Sciatic nerve (tissue), 2 donors: ENCODE measurements at regions not wholly inside any gene's neighbourhood (a gene's known extent, or its start where the extent isn't known, plus 50 kb on each side); places are given as distances from the start of the nearest gene placed in this dataset.

Source experiments
- ATAC-seq: fragments of 200-7000 bp; cut with Tn5 transposase; one replicate; pipeline ENCODE4 v1.9.1; 2020; ENCODE audit warnings: mild to moderate bottlenecking, moderate library complexity
- DNase-seq: peaks from one replicate; pipeline ENCODE4 v3.0.0-alpha.2; 2020; ENCODE audit warnings: low spot score
- intact Hi-C: fragments of 100-400 bp; cut with DNase I; formaldehyde crosslinking; loops from one replicate; pipeline ENCODE4 v1.14.2; 2022
- donor health status: DM: no; HTN: no; CAD: no.
- donor health status: DM: no; HTN: no; CAD: no.

DNA sequence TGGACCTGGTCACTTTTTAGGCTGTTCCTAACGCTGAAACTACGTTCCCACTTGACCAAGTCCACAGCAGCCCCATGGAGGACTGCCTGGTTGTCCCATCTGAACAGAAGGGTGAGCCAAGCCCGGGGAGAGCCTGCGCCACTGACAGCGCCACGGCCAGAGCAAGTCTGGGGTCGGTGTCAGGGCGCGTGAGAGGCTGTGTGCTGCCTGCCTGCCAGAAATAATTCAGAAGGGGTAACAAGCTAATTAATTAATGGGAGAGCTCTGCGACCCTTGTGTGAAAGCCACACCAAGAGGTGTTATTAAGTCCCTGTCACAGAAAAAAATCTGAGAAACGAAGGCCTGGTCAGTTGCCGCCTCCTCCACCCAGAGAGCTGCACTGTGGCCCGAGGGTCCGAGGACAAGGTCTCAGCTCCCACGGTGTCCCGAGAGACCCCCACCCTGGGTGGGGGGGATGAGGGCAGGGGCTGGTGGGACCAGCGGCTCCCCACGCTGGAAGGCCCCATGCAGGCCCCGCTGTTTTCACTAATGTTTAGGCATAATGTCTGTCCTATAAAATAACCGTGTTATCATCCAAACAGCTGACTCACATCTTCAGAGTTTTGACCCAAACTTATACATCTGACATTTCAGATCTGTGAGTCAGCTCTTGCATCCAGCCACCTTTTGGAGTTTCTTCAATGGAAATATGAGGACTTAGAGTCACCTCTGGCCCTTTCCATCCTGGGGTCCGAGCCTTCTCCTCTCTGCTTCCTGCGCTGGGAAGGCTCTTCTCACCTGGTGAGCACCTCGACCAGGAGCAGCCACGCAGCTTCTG is 58.5 kb downstream of the DLL1 start:
- DNase-seq (peak; percentile 38), ATAC-seq (no peak)
- intact Hi-C loops = no loop called here

DNA sequence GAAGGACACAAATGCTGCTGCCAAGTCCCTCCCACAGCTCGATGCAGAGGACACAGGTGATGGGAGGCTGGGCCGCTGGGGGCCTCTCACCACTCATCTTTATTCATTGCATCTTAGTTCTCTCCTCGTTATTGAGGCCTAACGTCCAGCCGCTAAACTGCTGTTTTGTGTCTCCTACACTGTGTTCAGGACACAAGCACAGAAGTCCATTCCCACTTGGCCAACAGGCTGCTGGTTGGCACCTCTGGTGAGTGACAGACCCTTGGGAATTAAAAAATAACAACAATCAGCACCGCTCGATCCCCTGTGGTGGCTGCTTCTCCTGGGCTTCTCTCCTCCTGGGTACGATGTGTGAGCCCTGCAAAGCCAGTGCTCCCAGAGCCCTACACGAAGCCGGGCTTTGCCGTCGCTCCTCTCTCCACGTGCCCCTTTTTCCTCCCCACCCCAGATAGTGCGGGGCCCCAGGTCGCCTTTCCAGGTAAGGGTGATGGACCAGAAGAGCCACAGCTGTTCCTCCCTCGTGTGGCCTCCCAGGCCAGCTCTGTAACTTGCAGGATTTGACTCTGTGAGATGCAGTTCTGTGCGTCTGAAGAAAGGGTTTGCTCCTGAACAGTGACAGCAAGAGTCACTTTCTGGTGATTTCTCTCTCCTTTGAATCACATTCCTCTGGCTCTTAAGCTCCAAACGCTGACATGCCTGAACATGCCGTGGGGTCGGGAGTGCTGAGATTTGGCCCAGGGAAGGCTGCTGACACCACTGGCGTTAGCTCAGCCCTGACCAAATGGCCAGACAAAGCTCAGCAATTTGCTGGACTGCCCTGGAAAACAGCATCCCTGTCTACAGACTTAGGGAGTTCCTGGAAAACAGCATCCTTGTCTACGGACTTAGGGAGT is 59.3 kb downstream of the DLL1 start:
- no peak for DNase-seq
- intact Hi-C loops = no loop called here
- no peak for ATAC-seq

- ATAC-seq (no peak), DNase-seq (no peak)
- intact Hi-C loops = no loop called here
Measured at GRCh38 chr6:170230520-170231292, 60.2 kb downstream of the DLL1 start.

DNA sequence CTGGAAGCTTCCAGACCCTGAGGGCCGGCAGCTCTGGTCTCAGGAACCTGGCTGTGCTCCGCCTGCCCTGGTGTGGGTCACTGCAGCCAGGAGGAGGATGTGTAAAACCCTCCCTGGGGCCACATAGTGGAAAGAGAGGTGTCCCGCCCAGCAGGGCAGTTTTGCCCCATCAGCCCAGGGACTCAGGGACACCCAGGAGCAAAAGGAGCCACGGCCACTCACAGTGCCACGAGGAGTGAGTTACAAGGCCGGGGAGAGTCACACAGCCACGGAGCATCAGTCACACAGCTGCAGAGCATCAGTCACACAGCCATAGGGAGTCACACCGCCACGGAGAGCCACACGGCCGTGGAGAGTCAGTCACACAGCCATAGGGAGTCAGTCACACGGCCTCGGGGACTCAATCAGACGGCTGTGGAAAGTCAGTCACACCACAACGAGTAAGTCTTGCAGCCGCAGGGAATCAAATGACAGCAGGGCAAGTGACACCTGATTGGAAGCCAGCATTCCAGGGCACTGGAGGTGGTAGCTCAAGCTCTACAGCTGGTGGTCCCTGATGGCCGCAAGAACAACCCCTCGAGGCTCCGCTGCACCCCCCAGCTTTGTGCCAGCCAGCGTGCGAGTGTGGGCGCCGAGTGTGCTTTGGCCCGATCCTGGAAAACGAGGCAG is 60.9 kb downstream of the DLL1 start:
- intact Hi-C loops = no loop called here
- DNase-seq = no peak
- ATAC-seq = no peak

DNA sequence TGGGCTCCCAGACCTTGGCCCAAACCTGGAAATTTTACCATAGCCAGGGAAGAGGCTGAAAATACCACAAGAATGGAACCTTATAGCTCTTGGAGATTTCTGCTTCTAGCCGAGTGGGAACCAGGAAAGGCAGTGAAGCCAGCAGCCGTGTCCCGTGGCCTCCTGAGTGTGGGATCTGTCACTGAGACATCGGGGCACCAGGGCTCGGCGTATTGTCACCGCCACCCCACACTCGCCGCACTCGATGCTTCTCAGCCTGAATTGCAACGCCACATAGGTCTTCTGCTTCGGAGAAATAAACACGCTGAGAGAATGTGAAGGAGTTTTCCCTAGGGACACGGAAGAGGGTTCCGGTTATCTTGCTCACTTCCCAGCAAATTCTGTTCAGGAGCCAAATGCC is 61.5 kb downstream of the DLL1 start:
- intact Hi-C loops = no loop called here
- ATAC-seq = no peak
- no peak for DNase-seq

DNA sequence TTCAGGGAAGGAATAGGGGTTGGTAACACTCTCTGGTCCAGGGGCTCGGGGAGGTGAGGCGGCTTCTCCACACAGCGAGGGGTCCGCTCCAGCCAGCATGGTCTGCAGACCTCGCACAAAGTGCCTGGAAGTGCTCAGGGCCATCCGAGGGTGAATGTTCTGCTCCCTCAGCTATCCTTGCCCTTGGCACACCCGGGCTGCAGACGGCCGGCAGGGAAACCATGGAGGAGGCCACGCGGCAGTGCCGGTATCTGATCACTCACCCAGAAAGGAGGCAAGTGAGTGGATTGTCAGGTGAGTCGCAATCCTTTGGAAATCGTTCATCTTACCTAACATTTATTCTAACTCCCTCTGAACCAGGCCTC is 62.0 kb downstream of the DLL1 start:
- intact Hi-C loops = no loop called here
- DNase-seq = peak; percentile 47
- no peak for ATAC-seq

DNA sequence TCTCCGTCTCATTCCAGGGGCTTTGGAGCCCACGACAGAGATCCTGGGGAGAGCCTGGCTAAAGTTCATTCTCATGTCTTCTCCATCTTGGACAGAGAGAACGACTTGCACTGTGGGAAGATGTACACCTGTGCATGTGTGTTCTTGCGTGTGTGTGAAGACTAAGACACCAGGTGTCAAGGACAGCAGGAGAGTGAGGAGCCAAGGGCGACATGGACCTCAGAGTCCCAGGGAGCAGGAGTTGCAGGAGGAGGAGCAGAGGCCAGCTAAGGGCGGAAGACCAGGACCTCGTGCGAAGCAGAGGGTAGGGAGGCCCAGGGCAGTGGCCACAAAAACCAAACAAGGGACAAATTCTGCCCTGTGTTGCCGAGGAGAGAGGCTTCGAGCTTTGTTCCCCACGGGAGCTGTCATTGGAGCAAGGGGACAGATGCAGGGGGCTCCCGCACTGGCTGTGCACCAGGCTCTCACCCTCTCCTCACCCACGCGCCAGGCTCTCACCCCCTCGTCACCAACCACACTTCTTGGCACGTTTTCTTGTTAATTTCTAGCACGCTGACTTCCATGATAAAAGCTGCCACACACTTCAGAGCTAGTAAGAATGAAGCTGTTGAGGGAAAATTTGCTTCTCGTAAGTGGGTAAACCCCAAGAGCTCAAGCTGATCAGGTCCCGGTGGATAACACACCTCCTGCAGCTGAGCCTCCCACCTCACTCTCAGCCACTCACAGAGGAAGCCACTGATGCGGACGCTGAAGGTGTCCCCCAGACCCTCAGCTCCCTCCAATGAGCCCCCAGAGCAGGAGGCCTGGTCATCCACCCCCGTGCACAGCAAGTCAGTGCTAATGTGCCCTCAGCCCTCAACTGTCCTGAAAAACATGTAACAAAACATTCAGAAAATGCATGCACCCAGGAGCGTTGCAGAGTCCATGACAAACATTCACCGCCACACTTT is 62.6 kb downstream of the DLL1 start:
- intact Hi-C loops = no loop called here
- no peak for ATAC-seq
- peak; percentile 32 for DNase-seq

GRCh38 chr6:170227521-170227983 is 63.3 kb downstream of the DLL1 start:
- DNase-seq = peak; percentile 50
- no peak for ATAC-seq
- intact Hi-C loops = no loop called here

DNA sequence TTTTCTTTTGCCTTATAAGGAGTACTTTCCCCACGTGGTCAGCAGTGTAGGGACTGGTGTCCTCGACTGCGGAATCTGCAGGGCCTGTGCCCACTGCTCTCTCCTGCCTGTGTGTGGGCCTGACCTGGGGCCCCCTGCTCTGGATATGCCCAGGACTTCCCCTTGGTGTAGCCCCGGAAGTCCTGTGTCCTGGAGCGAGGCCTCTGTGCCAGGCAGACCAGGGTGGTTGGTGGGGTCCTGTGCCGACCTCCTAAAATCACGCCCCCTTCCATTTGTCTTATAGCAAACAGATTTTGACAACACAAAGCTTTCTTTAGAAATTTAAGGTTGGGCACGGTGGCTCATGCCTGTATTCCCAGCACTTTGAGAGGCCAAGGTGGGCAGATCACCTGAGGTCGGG is 64.2 kb downstream of the DLL1 start:
- peak; percentile 22 for DNase-seq
- intact Hi-C loops = no loop called here
- no peak for ATAC-seq

GRCh38 chr6:170225852-170226417 is 64.9 kb downstream of the DLL1 start:
- no peak for ATAC-seq
- DNase-seq = peak; percentile 47
- intact Hi-C loops = no loop called here

DNA sequence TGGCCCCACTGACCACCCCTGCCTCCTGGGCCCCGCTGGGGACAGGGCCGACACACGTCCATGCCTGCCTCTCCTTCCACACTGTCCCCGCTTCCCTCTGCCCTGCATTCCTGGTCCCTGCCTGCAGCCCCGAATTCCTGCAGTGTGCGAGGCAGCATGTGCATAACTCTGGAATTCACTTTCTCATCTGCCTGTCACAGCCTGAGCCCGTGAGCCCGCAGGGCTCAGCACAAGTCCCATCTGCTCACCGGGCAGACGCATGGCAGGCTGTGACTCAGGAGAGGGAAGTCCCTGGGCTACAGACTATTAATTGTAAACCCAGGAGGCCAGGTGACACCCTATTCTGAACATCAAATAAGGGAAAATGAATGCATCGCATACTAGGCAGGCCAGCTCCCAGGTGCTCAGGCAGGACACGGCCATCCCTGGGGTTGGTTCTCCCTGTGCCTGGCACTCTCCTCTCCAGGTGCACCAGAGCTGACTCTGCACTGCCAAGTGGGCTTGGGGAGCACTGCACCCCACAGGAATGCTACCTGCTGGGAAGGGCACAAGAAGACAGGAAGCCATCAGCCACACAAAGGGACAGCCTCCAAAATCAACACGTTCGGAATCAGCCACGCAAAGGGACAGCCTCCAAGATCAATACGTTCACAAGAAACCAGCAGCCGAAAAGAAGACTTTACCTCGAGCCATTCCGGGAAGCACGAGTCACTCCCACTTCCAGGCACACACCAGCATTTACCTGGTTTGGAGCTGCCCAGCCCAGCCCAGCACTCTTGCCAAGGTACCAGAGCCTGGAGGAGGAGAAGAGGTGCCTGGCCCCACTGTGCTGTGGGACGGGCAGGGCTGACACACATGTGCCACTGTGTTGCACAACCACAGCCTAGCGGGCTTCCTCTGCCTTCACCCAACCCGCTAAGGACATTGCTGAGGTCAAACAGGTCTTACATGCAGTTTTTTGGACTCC is 65.9 kb downstream of the DLL1 start:
- ATAC-seq (no peak), DNase-seq (peak; percentile 41)
- intact Hi-C loops = no loop called here

DNA sequence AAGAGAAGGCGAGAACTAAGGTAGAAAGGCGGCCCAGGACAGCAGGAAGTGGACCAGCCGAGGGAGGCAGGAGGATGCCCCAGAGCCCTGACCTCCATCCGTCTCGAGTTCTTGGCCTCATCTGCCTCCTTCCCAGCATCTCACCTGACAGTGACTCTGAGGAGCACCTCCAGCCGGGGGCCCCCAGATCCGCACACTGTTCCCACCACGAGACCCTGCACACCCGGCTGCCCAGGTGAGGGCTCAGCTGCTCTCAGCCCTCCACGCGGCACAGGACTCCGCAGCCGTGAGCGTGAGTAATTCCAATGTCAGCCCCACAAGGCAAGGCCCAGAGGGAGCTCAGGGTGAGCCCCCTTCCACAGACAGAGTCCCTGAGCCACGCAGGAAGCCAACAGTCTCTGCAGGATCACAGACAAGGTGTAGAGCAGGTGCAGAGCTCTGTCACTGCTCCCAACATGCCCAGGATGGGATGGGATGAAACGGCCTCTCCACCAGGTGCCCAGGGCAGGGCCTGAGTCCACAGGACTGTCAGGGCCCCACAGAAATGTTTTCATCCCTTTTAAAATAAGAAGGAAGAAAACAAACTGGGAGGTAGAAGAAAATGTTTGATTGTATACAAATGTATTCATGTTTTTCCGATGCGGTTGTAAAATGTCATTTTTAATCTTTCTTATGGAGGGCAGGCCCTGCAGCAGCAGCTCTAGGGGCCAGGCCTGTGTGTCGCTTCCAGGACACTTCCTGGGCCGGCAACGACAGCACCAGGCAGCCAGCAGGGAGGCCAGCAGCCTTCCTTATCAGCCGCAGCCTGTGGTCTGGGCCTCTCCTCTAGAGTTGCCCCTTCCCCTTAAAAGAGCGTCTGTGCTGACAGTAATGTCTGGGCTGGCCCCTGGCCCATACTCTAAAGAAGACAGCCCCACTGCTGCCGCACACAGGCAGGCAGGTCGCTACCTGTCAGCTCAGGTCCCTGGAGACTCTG is 66.9 kb downstream of the DLL1 start:
- DNase-seq = peak; percentile 51
- intact Hi-C loops = no loop called here
- no peak for ATAC-seq

DNA sequence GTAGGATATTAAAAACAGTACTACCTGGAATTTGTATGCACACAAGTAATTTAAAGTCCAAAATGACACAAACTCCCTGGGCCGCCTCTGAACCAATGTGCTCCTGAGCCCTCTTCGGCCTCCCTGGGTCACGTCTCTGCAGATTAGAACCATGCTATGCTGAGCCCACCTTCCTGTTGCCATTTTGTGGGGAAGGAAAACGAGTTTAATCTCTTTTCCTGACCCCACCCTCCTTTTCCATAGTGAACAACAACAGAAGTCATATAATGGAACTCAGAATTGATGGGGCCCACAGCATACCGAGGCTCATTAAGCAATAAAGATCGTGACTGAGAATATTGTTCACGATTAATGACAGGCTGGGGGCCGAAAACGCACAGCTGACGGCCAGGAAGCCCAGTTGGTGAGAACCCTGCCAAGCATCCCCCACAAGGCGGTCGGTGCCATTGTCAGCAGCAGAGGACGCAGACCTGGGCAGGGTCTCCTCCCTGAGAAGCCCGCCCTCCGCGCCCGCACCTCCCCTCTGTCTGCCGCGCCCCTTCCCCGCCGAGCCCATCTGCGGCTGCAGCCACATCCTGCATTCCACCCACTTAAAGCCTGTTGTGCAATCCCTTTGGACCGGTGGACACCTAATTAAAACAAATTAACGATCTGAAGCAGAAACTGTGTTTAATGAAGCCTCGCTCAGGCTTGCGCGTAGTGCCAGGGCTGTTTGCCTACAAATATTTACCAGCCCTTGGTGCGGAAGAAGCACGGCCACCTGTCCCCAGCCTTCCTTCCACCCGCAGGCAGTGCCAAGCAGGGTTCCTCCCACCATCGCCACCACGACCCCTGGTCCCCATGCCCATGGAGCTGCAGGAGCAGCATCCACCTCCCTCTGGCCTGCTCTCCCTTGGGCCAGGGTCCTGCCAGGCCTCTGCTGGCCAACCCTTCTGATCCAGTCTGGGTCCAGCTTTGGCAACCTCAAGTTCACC is 68.1 kb downstream of the DLL1 start:
- intact Hi-C loops = no loop called here
- peak; percentile 43 for DNase-seq
- ATAC-seq = no peak

DNA sequence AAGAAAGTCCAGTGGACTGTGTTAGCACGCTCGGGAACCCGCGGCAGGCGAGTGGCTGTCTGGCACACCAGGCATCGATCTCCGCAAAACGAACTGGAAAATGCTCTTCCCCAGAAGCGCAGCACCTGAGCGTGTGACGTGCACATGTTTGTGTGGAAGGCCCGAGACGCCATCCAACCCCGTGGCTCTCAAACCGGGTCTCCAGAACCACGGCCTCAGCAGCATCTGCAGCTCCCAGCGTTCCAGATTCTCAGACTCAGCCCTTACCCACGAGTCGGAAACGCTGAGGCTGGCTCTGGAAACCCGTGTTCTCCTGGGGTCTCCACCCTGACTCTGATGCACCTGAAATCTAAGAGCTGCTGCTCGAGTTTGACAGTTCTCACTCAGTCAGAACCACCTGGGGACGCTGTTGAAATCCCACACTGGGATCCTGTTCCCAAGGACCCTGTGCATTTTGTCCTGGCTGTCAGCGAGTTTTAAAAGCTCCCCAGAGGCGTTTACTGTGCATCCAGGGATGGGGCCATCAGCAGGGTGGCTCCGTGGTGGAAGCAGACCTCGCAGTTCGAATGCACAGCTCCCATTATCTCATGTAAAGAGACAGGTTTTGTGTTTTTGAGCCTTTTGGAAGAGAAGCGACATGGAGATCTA is 69.0 kb downstream of the DLL1 start:
- intact Hi-C loops = no loop called here
- ATAC-seq = no peak
- peak; percentile 48 for DNase-seq
